ENCODE measurements at regions not wholly inside any gene's neighbourhood (a gene's known extent, or its start where the extent isn't known, plus 50 kb on each side); places are given as distances from the start of the nearest gene placed in this dataset.
"Not testable (repeated sequence)": the region's sequence is repeated elsewhere in the genome, so short reads cannot be mapped to it uniquely, and the experiment has no call there.

DNA sequence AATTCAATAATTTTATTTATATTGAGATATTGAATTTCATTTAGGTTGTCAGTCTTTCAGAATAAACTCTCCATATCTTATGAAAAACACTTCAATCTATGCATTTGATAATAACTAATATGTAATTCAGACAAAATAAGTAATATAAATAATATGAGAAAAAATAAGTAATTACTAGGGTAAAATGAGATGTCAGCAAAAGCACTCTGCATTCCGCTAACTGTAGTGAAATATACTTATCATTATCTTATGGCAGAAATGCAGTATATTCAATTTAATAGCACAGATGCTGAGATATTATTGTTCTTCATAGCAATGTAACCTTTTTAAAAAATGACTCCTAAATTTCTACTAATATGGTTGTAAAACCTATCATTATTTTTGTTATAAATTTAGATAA lies 606.2 kb upstream of the VRK2 start:
- no peak for DNase-seq (ENCODE audit: low read depth)

GRCh38 chr2:57443086-57443485 lies 603.5 kb upstream of the VRK2 start:
- DNase-seq (ENCODE audit: low read depth) = no peak

- DNase-seq (ENCODE audit: low read depth) = no peak
Observed at GRCh38 chr2:57443973-57444521, 602.6 kb upstream of the VRK2 start.

- no peak for DNase-seq (ENCODE audit: low read depth)
Observed at GRCh38 chr2:57444752-57445430, 601.7 kb upstream of the VRK2 start.

DNA sequence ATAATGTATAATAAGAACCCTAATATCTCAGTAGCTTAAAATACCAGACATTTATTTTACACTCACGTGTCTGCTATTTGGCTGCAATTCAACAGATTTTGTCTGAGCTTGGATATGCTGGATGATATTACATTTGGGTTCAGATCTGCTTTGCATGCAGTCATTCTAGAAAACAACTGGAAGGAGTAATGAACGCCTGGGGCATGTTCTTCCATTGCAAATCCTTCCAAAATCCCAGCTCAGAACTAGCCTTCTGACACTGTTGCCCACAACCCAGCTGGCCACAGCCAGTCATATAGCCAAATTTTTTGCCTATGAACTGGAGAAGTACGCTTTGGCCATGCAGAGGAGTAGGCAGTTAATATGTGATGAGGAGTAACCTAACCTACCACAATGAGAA lies 597.8 kb upstream of the VRK2 start:
- DNase-seq (ENCODE audit: low read depth) = no peak

DNA sequence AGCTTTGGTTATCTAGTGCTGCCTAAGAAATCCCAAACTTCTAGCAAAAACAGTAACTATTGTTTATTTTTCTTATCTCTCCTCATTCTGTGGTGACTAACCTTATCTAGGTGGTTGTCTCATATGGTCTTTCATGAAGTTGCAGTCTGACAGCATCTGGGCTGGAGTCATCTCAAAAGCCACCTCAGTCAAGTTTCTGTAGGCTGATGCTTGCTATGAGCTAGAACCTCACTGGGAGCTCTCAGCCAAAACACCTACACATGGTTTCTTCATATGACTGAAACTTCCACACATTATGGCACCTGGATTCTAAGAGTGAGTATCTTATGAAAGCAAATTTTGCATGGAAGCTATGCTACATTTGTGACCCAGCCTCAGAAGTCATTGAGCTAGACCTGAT lies 596.4 kb upstream of the VRK2 start:
- no peak for DNase-seq (ENCODE audit: low read depth)

- no peak for DNase-seq (ENCODE audit: low read depth)
Observed at GRCh38 chr2:57452634-57453033, 594.0 kb upstream of the VRK2 start.

- DNase-seq (ENCODE audit: low read depth) = no peak
Observed at GRCh38 chr2:57453945-57454344, 592.7 kb upstream of the VRK2 start.

GRCh38 chr2:57460396-57461276 lies 586.0 kb upstream of the VRK2 start:
- no peak for DNase-seq (ENCODE audit: low read depth)

- no peak for DNase-seq (ENCODE audit: low read depth)
Observed at GRCh38 chr2:57461624-57462023, 585.0 kb upstream of the VRK2 start.

GRCh38 chr2:57465067-57465466 lies 581.5 kb upstream of the VRK2 start:
- no peak for DNase-seq (ENCODE audit: low read depth)

DNA sequence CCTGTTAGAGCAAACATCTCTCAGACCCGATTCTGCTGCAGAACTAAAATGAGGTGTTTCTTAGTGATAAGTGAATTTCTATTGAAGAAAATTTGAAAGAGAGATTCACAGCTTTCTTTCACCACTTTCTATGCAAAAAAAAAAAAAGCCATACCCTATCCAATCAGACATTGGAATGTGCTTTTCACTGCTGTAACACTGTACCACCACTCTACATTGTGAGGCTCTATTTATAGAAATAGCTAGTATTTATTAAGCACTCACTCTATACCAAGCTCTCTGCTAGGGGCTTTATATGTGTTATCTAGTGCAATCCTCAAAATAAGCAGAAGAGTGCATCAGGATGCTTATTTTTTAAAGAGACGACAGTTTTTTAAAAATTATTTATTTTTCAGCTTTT lies 580.6 kb upstream of the VRK2 start:
- no peak for DNase-seq (ENCODE audit: low read depth)

DNA sequence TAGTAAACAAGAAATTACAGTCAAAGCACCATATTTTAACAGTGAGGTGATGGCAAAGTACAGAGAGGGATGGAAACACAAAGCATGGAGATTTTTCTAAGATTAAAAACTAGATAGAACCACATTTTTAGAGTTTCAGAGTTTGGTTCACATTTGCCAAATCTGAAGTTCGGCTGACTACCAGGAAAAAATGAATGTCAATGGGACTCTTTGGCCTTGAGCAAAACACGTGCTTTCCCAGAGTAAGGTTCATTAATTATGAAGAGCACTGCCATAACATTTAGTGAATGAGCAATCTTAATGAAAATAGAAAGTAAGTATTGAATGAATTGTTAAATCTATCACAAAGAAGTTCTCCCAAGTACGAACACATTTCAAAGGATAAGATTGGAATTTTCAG lies 571.2 kb upstream of the VRK2 start:
- DNase-seq (ENCODE audit: low read depth) = no peak

DNA sequence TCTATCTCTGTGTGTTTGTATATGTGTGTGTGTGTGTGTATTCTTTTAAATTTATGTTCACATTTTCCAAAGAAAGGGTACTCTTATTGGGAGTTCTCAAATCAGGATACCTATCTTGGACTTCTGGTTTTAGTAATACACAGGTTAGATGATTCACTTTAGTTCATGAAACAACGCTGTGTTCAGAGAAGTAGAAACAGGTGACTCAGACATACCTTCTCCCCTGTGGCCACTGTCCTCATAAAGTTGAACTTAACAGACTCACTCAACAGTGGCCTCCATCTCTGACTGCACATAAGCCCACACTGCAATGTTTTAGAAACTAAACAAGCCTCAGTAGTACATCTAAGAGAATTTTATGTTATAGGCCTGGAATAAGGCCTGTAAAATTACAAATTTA lies 566.6 kb upstream of the VRK2 start:
- no peak for DNase-seq (ENCODE audit: low read depth)

- no peak for DNase-seq (ENCODE audit: low read depth)
Observed at GRCh38 chr2:57488061-57488460, 558.5 kb upstream of the VRK2 start.

DNA sequence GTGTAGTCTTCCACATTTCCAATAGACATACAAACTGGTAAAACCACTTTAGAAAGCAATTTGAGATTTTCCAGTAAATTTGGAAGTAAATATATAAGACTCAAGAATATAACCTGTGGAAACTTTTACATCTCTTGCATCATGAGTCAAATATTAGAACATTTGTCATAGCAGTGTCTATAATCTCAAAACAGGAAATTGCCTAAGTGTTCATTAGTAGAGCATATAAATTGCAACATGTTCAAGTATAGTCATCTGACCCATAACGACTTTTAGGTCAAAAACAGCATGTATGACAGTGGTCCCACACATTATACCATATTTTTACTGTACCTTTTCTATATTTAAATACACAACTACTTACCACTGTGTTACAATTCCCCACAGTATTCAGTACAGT lies 555.9 kb upstream of the VRK2 start:
- DNase-seq (ENCODE audit: low read depth) = no peak

GRCh38 chr2:57491213-57491612 lies 555.4 kb upstream of the VRK2 start:
- no peak for DNase-seq (ENCODE audit: low read depth)

DNA sequence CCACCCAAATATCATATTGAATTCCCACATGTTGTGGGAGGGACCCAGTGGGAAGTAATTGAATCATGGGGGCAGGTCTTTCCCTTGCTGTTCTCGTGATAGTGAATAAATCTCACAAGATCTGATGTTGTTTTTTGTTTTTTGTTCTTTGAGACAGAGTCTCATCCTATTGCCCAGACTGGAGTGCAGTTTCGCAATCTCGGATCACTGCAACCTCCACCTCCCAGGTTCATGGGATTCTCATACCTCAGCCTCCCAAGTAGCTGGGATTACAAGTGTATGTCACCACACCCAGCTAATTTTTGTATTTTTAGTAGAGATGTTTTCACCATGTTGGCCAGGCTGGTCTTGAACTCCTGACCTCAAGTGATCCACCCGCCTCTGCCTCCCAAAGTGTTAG lies 552.6 kb upstream of the VRK2 start:
- DNase-seq (ENCODE audit: low read depth) = not testable (repeated sequence)

DNA sequence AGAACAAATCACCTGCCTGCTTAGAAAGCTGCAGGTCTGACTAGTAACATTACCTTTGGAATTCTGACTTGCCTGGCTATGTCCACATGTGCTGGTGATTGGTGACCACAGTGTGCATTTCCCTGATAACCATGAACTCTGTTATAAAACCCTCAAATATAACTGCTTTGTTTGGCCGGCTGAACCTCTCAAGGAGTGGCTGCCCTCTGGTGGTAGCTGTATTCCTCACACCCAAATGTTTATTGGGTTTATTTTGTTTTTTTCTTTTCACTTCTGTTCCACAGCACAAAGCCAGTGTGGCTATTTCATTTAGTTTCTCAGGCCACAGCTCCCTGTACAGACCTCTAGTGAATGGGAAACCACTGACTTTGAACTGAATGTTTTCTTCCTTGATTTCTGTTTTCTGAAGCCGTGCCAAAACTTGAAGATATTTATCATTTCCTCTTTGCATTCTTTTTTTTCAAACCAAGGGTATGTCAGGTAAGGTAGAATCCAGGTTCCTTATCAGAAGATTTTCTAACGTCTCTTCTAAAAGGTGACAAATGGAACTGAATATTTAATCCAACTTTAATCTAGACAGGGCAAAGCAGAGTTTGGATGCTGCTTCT lies 549.0 kb upstream of the VRK2 start:
- no peak for DNase-seq (ENCODE audit: low read depth)

DNA sequence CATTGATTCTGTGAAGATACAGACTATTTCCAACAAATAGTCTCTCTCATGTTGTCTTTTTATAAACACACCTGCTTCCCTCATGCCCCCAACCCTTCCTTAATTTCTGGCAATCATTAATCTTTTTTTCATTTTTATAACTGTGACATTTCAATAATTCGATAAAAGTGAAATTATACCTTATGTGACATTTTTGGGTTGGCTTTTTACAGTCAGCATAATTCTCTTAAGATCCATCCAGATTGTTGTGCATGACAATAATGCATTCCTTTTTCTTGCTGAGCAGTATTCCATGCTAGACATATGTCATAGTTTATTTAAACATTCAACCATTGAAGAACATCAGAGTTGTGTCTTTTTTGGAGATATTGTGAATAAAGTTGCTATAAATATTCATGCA lies 541.8 kb upstream of the VRK2 start:
- DNase-seq (ENCODE audit: low read depth) = no peak

DNA sequence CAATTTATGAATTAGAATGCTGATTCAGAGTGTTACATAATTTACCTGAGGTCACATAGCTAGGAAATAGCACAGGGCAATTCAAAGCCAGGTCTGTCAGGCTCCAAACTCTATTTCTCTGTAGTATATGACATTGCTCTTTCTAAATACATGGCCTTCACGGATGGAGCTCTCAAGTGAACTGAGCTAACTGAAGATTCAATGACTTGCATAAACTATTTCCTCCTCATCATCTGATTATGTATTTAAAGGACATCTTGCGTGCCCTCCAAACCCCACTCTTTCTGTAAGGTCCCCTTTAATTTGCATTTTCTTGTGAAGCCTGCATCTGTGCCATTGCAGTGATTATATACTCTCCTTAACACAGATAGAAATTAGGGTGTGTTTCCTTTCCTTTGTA lies 537.4 kb upstream of the VRK2 start:
- no peak for DNase-seq (ENCODE audit: low read depth)

GRCh38 chr2:57510704-57511103 lies 535.9 kb upstream of the VRK2 start:
- DNase-seq (ENCODE audit: low read depth) = no peak

GRCh38 chr2:57515366-57515765 lies 531.2 kb upstream of the VRK2 start:
- DNase-seq (ENCODE audit: low read depth) = no peak

Data from activated T-helper 1 cell treated with Interleukin-2 at 50 U/mL for 16 hours (primary cell).